NT2/D1 (cell line): ENCODE measurements at regions not wholly inside any gene's neighbourhood (a gene's known extent, or its start where the extent isn't known, plus 50 kb on each side); places are given as distances from the start of the nearest gene placed in this dataset.

ENCODE experiments used
- YY1 ChIP-seq: IDR thresholded peaks from 2 replicates; pipeline ENCODE4 v1.6.1; 2011; ENCODE audit not compliant: insufficient read length, insufficient read depth
- ZNF274 ChIP-seq: IDR thresholded peaks from 2 replicates; pipeline ENCODE4 v1.6.1; 2011; ENCODE audit warnings: mild to moderate bottlenecking, low read depth, low read length

DNA sequence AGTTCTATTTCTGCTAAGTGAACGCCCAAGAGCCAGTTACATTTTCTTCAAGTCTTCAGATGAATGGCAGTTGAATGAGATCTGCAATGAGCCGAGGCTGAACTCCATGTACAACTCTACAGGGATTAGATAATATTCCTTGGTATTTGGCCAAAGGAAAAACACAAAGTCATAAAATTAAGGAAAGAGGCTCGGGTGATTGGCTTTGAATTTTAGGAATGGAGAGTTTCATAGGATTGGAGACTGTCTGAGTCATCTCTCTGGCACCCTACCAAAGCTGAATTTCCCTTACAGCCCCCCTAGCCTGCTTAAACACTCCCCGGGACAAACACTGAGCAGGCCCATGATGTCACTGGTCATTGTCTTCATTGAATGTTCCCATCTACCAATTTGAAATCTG lies 188.0 kb upstream of the C1QTNF7 start:
- no peak for TF ChIP-seq ZNF274
- no peak for TF ChIP-seq YY1
